ENCODE measurements at regions not wholly inside any gene's neighbourhood (a gene's known extent, or its start where the extent isn't known, plus 50 kb on each side); places are given as distances from the start of the nearest gene placed in this dataset.
"Not testable (repeated sequence)": the region's sequence is repeated elsewhere in the genome, so short reads cannot be mapped to it uniquely, and the experiment has no call there.

GRCh38 chr2:216956820-216957493 is 97.1 kb upstream of the TNP1 start:
- no peak for DNase-seq

DNA sequence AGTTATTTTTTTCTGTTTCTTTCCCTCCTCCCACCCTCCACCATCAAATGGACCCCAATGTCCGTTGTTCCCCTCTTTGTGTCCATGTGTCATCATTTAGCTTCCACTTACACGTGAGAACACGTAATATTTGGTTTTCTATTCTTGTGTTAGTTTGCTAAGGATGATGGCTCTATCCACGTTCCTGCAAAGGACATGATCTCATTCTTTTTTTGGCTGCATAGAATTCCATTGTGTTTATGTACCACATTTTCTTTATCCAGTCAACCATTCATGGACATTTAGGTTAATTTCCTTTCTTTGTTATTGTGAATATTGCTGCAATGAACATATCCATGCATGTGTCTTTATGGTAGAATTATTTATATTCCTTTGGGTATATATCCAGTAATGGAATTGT is 91.3 kb upstream of the TNP1 start:
- no peak for DNase-seq

DNA sequence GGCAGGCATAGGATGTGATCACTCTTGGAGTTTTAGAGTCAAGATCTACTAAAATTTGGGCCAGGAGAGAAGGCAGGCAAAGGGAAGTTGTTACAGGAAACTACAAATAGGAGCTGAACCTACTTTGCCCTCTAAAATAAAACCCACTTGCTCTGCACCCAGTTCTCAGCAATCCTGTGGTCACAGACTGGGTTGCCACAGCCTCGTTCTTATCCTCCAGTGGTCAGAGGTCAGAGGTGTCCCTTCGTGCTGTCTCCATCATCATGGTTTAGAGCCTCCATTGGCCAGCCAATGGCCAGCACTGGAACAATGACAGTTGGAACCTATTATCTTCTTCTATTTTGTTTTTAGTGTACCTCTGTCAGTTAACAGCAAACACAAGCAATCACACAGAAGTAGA is 90.7 kb upstream of the TNP1 start:
- no peak for DNase-seq

- DNase-seq, result no peak
Measured at GRCh38 chr2:216949700-216950413, 90.0 kb upstream of the TNP1 start.

DNA sequence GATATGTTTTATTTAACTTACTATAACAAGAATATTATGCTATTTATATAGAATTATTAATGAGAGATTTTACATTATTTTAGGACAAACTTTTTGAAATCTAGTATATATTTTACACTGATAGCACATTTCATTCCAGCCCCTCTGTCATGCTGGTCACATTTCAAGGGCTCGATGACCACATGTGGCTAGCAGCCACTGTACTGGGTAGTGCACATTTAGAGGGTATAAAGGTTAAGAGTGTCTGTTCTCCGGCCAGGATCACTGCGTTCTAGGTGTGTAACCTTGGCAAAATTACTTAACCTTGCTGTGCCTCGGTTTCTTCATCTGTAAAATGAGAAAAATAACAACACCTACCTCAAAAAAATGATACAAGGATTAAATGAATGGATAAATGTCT is 87.2 kb upstream of the TNP1 start:
- no peak for DNase-seq

GRCh38 chr2:216944733-216945132 is 84.9 kb upstream of the TNP1 start:
- DNase-seq, result no peak

- no peak for DNase-seq
Measured at GRCh38 chr2:216943109-216943508, 83.2 kb upstream of the TNP1 start.

- DNase-seq, result no peak
Measured at GRCh38 chr2:216942465-216942864, 82.6 kb upstream of the TNP1 start.

DNA sequence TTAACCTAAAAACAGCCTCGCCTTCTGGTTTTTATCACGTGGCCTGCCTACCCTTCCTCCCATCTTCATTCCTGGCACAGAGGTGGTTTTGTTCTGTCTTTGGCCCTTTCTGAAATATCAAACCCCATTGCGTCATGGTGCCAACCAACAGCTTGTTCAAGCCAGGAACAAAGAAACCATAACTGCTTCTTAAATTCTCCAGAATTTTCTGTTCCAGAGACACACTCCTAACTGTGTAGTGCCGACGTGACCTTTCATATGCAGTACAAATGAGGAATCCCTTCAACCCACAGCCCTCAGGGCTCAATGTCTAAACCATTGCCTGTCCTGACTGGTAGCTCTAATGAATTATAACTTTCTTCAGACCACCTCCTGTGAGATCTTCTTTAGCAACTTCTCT is 82.2 kb upstream of the TNP1 start:
- no peak for DNase-seq

DNA sequence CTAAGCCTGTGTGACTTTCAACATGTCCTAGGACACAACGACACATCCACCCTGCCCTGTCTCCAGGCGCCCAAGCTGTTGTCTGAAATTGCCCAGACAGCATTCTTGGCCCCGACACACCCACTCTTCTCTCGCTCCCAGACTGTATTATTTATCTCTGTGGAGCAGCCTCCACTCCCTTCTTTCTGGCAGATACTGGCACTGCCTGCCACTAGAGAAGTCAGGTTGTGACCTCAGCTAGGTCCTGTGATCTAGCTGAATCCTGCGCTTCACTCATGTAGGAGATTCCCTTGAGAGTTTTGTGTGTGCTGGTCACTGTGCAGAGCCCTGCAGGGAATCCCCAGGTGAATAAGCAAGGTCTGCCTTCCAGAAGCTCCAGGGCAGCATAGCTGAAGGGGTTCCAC is 77.1 kb upstream of the TNP1 start:
- no peak for DNase-seq

- DNase-seq, result no peak
Measured at GRCh38 chr2:216934623-216935022, 74.8 kb upstream of the TNP1 start.

DNA sequence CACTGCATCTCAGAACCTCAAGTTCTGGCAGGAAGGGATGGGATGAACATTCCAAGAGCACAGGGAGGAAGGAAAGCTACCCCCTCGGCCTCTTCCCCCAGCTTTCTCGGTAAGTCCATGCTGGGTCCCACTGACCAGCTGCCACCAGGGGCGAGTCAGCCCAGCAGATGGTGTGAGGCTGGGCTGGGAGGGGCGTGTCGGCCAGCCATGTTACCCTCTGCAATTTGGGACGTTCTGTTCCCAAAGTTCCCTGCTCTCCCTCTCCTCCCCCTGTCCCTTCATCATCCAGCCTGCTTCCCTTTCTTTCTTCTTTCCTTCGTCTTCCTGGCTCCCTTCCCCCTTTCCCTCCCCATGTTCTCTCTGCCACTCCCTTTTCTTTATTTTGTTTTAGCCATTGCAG is 74.3 kb upstream of the TNP1 start:
- no peak for DNase-seq

GRCh38 chr2:216932863-216933548 is 73.1 kb upstream of the TNP1 start:
- no peak for DNase-seq

GRCh38 chr2:216932113-216932862 is 72.4 kb upstream of the TNP1 start:
- DNase-seq, result no peak

DNA sequence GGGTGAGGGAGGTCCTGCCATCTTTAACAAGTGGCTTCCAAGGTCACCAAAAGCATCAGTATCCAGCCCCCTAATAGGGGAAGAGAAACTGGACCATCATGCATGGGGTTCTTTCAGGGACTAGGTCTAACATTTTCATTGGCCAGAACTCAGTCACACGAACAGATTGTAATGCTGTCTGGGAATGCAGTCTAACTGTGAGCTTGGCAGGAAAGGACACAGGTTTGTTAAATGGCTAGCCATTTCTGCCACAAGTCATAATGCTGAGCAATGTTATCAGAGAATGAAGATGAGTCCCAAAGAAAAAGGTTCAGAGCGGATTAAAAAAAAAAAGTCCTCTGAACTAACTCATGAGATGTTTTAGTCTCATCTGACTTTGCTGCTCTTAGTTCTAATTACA is 70.9 kb upstream of the TNP1 start:
- DNase-seq, result no peak

DNA sequence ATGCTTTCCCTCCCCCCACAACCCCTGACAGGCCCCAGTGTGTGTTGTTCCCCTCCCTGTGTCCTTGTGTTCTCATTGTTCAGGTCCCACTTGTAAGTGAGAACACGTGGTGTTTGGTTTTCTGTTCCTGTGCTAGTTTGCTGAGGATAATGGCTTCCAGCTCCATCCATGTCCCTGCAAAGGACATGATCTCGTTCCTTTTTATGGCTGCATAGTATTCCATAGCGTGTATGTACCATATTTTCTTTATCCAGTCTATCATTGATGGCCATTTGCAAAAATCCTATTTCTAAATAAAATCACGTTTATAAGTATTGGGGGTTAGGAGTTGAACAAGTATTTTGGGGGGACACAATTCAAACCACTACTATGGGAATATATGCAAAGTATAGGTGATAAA is 69.5 kb upstream of the TNP1 start:
- not testable (repeated sequence) for DNase-seq

DNA sequence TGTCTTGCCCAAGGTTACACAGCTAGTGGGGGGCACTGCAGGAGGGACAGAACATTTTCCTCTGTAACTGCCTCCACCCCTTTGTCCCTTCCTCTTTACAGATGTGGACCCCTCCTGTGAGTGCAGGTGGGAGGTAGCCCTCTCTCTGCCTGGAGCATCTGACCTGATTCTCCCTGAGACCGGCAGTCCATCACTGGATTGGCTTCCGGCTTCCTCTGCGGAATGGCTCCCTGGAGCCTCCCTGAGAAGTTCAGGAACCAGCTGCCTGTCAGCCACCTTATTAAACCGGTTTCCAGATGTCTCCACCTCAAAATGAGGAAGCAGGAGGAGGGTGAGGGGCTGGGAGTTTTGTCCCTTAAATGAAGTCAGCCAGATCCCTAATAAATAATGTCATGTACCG is 67.3 kb upstream of the TNP1 start:
- no peak for DNase-seq

GRCh38 chr2:216925636-216926366 is 65.9 kb upstream of the TNP1 start:
- DNase-seq, result no peak

DNA sequence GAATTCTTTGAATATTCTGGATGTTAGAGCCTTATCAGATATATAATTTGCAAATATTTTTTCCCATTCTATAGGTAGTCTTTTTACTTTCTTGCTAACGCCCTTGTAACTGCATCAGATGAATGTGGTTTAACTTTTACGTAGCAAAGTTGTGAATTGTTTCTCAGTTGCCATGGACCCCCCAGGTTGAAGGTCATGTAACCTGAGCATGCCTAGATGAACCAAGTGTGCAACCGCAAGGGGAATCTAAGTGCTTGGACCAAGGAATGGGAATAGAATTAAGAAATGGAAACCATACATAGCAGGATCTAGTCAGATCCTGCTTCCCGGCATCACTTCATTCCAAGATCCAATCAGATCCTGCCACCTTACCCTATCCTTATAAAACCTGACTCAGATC is 65.1 kb upstream of the TNP1 start:
- DNase-seq, result no peak

DNA sequence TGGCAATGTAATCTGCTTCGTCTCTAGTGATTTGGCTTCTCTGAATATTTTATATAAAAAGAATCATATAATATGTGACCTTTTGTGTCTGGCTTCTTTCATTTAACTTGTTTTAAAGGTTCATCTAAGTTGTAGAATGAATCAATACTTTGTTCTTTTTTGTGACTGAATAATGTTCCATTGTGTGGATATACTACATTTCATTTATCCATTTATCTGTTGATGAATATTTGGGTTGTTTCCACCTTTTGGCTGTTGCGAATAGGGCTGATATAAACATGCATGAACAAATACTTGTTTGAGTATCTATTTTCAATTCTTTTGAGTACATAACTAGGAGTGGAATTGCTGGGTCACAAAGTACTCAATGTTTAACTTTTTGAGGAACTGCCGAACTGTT is 63.8 kb upstream of the TNP1 start:
- no peak for DNase-seq

DNA sequence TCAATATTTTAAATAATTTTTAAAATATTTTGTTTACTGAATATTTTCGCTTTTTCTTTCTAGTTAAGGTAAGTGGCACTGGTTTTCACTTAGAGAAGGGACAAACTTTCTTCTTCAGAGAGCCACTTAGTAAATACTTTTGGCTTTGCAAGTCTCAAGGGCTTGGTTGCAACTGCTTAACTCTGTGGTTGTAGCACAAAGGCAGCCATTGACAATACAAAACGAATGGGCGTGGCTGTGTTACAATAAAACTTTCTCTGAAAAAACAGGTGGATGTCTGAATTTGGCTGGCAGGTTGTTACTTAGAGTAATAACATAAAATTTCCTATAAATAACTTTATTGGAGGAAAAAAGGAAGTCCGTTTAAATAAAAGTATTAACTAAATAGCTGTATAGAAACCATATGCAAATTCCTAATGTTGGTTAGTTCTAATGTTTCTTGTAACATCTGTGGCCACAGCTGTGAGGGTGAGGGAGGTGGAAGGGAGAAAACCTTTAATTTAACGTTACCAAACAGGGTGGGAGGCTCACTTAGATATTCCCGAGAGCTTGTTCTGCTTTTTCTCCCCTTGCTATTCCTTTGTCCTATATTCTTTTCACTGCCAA is 62.4 kb upstream of the TNP1 start:
- no peak for DNase-seq

GRCh38 chr2:216920937-216921456 is 61.1 kb upstream of the TNP1 start:
- DNase-seq, result no peak

Measured in NCI-H2227 treated with DMSO at 0.1 percent for 48 hours (cell line).